HepG2 (cell line): ENCODE measurements at regions not wholly inside any gene's neighbourhood (a gene's known extent, or its start where the extent isn't known, plus 50 kb on each side); places are given as distances from the start of the nearest gene placed in this dataset.

Source experiments
- EP300 ChIP-seq, 3 experiments: sonication (generic) in 1 of 3; formaldehyde crosslinking in 1 of 3; IDR thresholded peaks; 2 replicates each; pipeline versions ENCODE4 v1.5.1 to v1.6.1; 2011 to 2020; ENCODE audit warnings: low read depth in 2 of 3, low read length in 2 of 3, borderline replicate concordance in 1 of 3, improper control_type of control experiment in 1 of 3, mild to moderate bottlenecking in 1 of 3, missing genetic modification reagents in 1 of 3, moderate library complexity in 1 of 3
- FOXP1 ChIP-seq, 2 experiments: fragments of 450-650 bp in 1 of 2; IDR thresholded peaks; 2 replicates each; pipeline ENCODE4 v1.6.1; 2017 to 2018; ENCODE audit warnings: antibody characterized with exemption in 1 of 2
- HDAC1 ChIP-seq: sonication (generic); formaldehyde crosslinking; IDR thresholded peaks from 2 replicates; pipeline ENCODE4 v1.5.1; 2020; ENCODE audit warnings: mild to moderate bottlenecking, missing genetic modification reagents
- HNF4A ChIP-seq: sonication (generic); formaldehyde crosslinking; IDR thresholded peaks from 2 replicates; pipeline ENCODE4 v1.4.0; 2020; ENCODE audit warnings: missing genetic modification reagents
- HNF4G ChIP-seq, 2 experiments: sonication (generic) in 1 of 2; formaldehyde crosslinking in 1 of 2; IDR thresholded peaks; 2 replicates each; pipeline versions ENCODE4 v1.4.0 to v1.6.1; 2011 to 2020; ENCODE audit warnings: borderline replicate concordance in 2 of 2, low read depth in 2 of 2, mild to moderate bottlenecking in 2 of 2, low read length in 1 of 2, missing genetic modification reagents in 1 of 2, moderate library complexity in 1 of 2
- KLF13 ChIP-seq: sonication (generic); formaldehyde crosslinking; IDR thresholded peaks from 2 replicates; pipeline ENCODE4 v1.4.0; 2020; ENCODE audit warnings: mild to moderate bottlenecking, missing genetic modification reagents
- NCOA2 ChIP-seq: sonication (generic); formaldehyde crosslinking; IDR thresholded peaks from 2 replicates; pipeline ENCODE4 v1.8.0; 2022; ENCODE audit warnings: inconsistent platforms
- POGZ ChIP-seq: sonication (generic); formaldehyde crosslinking; IDR thresholded peaks from 2 replicates; pipeline ENCODE4 v1.4.0; 2020; ENCODE audit warnings: mild to moderate bottlenecking, missing genetic modification reagents
- POLR2AphosphoS5 ChIP-seq: IDR thresholded peaks from 2 replicates; pipeline ENCODE4 v1.6.1; 2012; ENCODE audit warnings: low read depth, low read length
- SALL1 ChIP-seq: sonication (generic); formaldehyde crosslinking; IDR thresholded peaks from 2 replicates; pipeline ENCODE4 v1.8.0; 2022; ENCODE audit warnings: mild to moderate bottlenecking, missing genetic modification reagents
- SRSF9 ChIP-seq: fragments of 200-400 bp; formaldehyde crosslinking; IDR thresholded peaks from 2 replicates; pipeline ENCODE4 v1.6.1; 2018; ENCODE audit warnings: borderline replicate concordance, mild to moderate bottlenecking, low read depth, low read length; ENCODE audit not compliant: insufficient read depth, poor library complexity, severe bottlenecking
- ZFX ChIP-seq: sonication (generic); formaldehyde crosslinking; IDR thresholded peaks from 2 replicates; pipeline ENCODE4 v1.4.0; 2020; ENCODE audit warnings: mild to moderate bottlenecking, low read depth, missing genetic modification reagents, moderate library complexity
- ZNF292 ChIP-seq: sonication (generic); formaldehyde crosslinking; IDR thresholded peaks from 2 replicates; pipeline ENCODE4 v1.8.1; 2022; ENCODE audit warnings: mild to moderate bottlenecking, low read depth, missing genetic modification reagents, borderline replicate concordance
- ZNF703 ChIP-seq: sonication (generic); formaldehyde crosslinking; IDR thresholded peaks from 2 replicates; pipeline ENCODE4 v1.5.1; 2020; ENCODE audit warnings: missing genetic modification reagents, mild to moderate bottlenecking, moderate library complexity, borderline replicate concordance
- TF ChIP-seq, protein P1 (sequence below): sonication (generic); formaldehyde crosslinking; IDR thresholded peaks from 2 replicates; pipeline ENCODE4 v1.4.0; 2020; ENCODE audit warnings: missing genetic modification reagents, borderline replicate concordance
- TF ChIP-seq, protein P2 (sequence below): sonication (generic); formaldehyde crosslinking; IDR thresholded peaks from 2 replicates; pipeline ENCODE4 v1.5.0; 2020; ENCODE audit warnings: mild to moderate bottlenecking, missing genetic modification reagents
- TF ChIP-seq, protein P3 (sequence below): sonication (generic); formaldehyde crosslinking; IDR thresholded peaks from 2 replicates; pipeline ENCODE4 v1.4.0; 2020; ENCODE audit warnings: mild to moderate bottlenecking, missing genetic modification reagents, borderline replicate concordance

DNA sequence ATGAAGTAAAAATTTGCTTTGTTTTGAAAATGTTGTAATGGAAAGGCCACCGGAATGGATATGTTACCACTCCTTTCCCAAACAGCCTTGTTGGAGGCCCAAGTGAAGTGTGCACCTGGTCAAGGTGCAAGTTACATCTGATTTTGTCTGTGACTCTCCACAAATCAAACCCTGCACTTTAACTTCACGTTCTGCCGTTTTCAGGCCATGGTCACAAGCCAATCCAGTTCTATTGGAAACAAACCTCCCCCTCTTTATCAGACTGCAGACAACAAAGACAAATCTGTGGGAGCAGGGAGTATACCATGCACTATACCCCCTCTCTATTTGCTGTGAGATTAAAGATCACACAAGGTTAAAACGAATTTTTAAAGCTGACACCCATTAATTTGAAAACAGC lies 155.6 kb upstream of the RFC3 start (continued):
- TF ChIP-seq KLF13 (CRISPR knock-in tag) (no peak), POLR2AphosphoS5 (no peak), SRSF9 (no peak), SALL1 (CRISPR knock-in tag) (peak; percentile 46; the same call in 1 of the 2 replicates), NCOA2 (peak; percentile 52; the same call in 1 of the 2 replicates), HNF4G (IDR thresholded peaks at IDR 0.05; ENCODE audit: borderline replicate concordance, low read depth, low read length) (peak; percentile 45), HNF4G (CRISPR knock-in tag; IDR thresholded peaks at IDR 0.05; ENCODE audit: borderline replicate concordance, low read depth) (no peak), ZNF292 (CRISPR knock-in tag) (peak; percentile 60; the same call in 1 of the 2 replicates), HNF4A (CRISPR knock-in tag) (peak; percentile 82), POGZ (CRISPR knock-in tag) (peak; percentile 36; the same call in 1 of the 2 replicates), EP300 (IDR thresholded peaks at IDR 0.05; ENCODE audit: low read depth in 2 of 2, low read length in 2 of 2) (peak; percentile 14 to 78; a peak in 1 of 4 replicates), EP300 (CRISPR knock-in tag; IDR thresholded peaks at IDR 0.05; ENCODE audit: borderline replicate concordance) (no peak), ZFX (CRISPR knock-in tag) (0 out of 2 replicates have a peak, but pooled peaks have one; percentile 21), HDAC1 (CRISPR knock-in tag) (0 out of 2 replicates have a peak, but pooled peaks have one; percentile 41), ZNF703 (CRISPR knock-in tag) (no peak), FOXP1 (IDR thresholded peaks at IDR 0.05) (no peak), FOXP1 (CRISPR knock-in tag; IDR thresholded peaks at IDR 0.05) (peak; percentile 28; the same call in 1 of the 2 replicates)
- TF ChIP-seq, protein P1, sequence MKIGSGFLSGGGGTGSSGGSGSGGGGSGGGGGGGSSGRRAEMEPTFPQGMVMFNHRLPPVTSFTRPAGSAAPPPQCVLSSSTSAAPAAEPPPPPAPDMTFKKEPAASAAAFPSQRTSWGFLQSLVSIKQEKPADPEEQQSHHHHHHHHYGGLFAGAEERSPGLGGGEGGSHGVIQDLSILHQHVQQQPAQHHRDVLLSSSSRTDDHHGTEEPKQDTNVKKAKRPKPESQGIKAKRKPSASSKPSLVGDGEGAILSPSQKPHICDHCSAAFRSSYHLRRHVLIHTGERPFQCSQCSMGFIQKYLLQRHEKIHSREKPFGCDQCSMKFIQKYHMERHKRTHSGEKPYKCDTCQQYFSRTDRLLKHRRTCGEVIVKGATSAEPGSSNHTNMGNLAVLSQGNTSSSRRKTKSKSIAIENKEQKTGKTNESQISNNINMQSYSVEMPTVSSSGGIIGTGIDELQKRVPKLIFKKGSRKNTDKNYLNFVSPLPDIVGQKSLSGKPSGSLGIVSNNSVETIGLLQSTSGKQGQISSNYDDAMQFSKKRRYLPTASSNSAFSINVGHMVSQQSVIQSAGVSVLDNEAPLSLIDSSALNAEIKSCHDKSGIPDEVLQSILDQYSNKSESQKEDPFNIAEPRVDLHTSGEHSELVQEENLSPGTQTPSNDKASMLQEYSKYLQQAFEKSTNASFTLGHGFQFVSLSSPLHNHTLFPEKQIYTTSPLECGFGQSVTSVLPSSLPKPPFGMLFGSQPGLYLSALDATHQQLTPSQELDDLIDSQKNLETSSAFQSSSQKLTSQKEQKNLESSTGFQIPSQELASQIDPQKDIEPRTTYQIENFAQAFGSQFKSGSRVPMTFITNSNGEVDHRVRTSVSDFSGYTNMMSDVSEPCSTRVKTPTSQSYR = peak; percentile 58; the same call in 1 of the 2 replicates
- TF ChIP-seq, protein P2, sequence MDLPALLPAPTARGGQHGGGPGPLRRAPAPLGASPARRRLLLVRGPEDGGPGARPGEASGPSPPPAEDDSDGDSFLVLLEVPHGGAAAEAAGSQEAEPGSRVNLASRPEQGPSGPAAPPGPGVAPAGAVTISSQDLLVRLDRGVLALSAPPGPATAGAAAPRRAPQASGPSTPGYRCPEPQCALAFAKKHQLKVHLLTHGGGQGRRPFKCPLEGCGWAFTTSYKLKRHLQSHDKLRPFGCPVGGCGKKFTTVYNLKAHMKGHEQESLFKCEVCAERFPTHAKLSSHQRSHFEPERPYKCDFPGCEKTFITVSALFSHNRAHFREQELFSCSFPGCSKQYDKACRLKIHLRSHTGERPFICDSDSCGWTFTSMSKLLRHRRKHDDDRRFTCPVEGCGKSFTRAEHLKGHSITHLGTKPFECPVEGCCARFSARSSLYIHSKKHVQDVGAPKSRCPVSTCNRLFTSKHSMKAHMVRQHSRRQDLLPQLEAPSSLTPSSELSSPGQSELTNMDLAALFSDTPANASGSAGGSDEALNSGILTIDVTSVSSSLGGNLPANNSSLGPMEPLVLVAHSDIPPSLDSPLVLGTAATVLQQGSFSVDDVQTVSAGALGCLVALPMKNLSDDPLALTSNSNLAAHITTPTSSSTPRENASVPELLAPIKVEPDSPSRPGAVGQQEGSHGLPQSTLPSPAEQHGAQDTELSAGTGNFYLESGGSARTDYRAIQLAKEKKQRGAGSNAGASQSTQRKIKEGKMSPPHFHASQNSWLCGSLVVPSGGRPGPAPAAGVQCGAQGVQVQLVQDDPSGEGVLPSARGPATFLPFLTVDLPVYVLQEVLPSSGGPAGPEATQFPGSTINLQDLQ = no peak
- TF ChIP-seq, protein P3, sequence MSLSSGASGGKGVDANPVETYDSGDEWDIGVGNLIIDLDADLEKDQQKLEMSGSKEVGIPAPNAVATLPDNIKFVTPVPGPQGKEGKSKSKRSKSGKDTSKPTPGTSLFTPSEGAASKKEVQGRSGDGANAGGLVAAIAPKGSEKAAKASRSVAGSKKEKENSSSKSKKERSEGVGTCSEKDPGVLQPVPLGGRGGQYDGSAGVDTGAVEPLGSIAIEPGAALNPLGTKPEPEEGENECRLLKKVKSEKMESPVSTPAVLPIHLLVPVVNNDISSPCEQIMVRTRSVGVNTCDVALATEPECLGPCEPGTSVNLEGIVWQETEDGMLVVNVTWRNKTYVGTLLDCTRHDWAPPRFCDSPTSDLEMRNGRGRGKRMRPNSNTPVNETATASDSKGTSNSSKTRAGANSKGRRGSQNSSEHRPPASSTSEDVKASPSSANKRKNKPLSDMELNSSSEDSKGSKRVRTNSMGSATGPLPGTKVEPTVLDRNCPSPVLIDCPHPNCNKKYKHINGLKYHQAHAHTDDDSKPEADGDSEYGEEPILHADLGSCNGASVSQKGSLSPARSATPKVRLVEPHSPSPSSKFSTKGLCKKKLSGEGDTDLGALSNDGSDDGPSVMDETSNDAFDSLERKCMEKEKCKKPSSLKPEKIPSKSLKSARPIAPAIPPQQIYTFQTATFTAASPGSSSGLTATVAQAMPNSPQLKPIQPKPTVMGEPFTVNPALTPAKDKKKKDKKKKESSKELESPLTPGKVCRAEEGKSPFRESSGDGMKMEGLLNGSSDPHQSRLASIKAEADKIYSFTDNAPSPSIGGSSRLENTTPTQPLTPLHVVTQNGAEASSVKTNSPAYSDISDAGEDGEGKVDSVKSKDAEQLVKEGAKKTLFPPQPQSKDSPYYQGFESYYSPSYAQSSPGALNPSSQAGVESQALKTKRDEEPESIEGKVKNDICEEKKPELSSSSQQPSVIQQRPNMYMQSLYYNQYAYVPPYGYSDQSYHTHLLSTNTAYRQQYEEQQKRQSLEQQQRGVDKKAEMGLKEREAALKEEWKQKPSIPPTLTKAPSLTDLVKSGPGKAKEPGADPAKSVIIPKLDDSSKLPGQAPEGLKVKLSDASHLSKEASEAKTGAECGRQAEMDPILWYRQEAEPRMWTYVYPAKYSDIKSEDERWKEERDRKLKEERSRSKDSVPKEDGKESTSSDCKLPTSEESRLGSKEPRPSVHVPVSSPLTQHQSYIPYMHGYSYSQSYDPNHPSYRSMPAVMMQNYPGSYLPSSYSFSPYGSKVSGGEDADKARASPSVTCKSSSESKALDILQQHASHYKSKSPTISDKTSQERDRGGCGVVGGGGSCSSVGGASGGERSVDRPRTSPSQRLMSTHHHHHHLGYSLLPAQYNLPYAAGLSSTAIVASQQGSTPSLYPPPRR = peak; percentile 34; the same call in 1 of the 2 replicates
